ENCODE measurements at regions not wholly inside any gene's neighbourhood (a gene's known extent, or its start where the extent isn't known, plus 50 kb on each side); places are given as distances from the start of the nearest gene placed in this dataset.

GRCh38 chr21:38165466-38166172 is 91.2 kb upstream of the KCNJ15 start:
- no peaks in the 10 kb centered on the region for H3K36me3 ChIP-seq (ENCODE audit: low read depth)
- no peak for TF ChIP-seq EZH2 (IDR thresholded peaks at IDR 0.05; ENCODE audit: insufficient read depth, poor library complexity, severe bottlenecking)
- TF ChIP-seq EZH2phosphoT487 (IDR thresholded peaks at IDR 0.05; ENCODE audit: insufficient read depth, low read depth), result no peak
- H3K9me2 ChIP-seq (ENCODE audit: insufficient read depth), result no peaks in the 10 kb centered on the region
- in situ Hi-C loops (cut with MboI), result loop anchor here (5.0 kb wide), 1 partner anchor 187 kb away; no protein-coding TSS in a partner anchor
- no peaks in the 10 kb centered on the region for H3K9me3 ChIP-seq (ENCODE audit: low read depth)
- H3K4me2 ChIP-seq (ENCODE audit: unreplicated experiment), result no peak overlapping the region
- H3K4me1 ChIP-seq (ENCODE audit: insufficient read depth), result peaks cover 10% of the 10 kb centered on the region
- no peak overlapping the region for H2AFZ ChIP-seq
- H3K9ac ChIP-seq, result no peak overlapping the region
- 28 to 31% methylated on average over 10 of the region's 10 CpGs for WGBS, 2 experiments (ENCODE audit: low coverage in 1 of 2, low lambda C conversion rate in 2 of 2, missing lambda C conversion rate in 2 of 2)
- H3K27me3 ChIP-seq (replicated peaks; ENCODE audit: insufficient read depth), result no peaks in the 10 kb centered on the region
- H3F3A ChIP-seq (ENCODE audit: insufficient read depth), result no peaks in the 10 kb centered on the region
- H3K27ac ChIP-seq, result no peak overlapping the region
- H3K4me3 ChIP-seq, result no peak overlapping the region
- peak; percentile 23 for DNase-seq
- no peaks in the 10 kb centered on the region for H4K20me1 ChIP-seq (ENCODE audit: insufficient read depth)
- no peaks in the 10 kb centered on the region for H3K79me2 ChIP-seq (ENCODE audit: insufficient read depth)

- H3K9ac ChIP-seq, result no peak overlapping the region
- H3K27ac ChIP-seq, result no peak overlapping the region
- H2AFZ ChIP-seq, result no peak overlapping the region
- H3K9me3 ChIP-seq (ENCODE audit: low read depth), result no peaks in the 10 kb centered on the region
- H3K4me3 ChIP-seq, result no peak overlapping the region
- 16 to 26% methylated on average over 7 of the region's 7 CpGs for WGBS, 2 experiments (ENCODE audit: low coverage in 1 of 2, low lambda C conversion rate in 2 of 2, missing lambda C conversion rate in 2 of 2)
- no peaks in the 10 kb centered on the region for H3K27me3 ChIP-seq (replicated peaks; ENCODE audit: insufficient read depth)
- H3F3A ChIP-seq (ENCODE audit: insufficient read depth), result peaks cover 4% of the 10 kb centered on the region
- no peaks in the 10 kb centered on the region for H3K9me2 ChIP-seq (ENCODE audit: insufficient read depth)
- H3K4me2 ChIP-seq (ENCODE audit: unreplicated experiment), result no peak overlapping the region
- in situ Hi-C loops (cut with MboI), result loop anchor here (5.0 kb wide), 1 partner anchor 186 kb away; no protein-coding TSS in a partner anchor
- H3K79me2 ChIP-seq (ENCODE audit: insufficient read depth), result no peaks in the 10 kb centered on the region
- TF ChIP-seq EZH2 (IDR thresholded peaks at IDR 0.05; ENCODE audit: insufficient read depth, poor library complexity, severe bottlenecking), result no peak
- peaks cover 15% of the 10 kb centered on the region for H3K4me1 ChIP-seq (ENCODE audit: insufficient read depth)
- DNase-seq, result peak; percentile 12
- no peaks in the 10 kb centered on the region for H3K36me3 ChIP-seq (ENCODE audit: low read depth)
- no peaks in the 10 kb centered on the region for H4K20me1 ChIP-seq (ENCODE audit: insufficient read depth)
Observed at GRCh38 chr21:38166173-38166535, 90.6 kb upstream of the KCNJ15 start.

- no peak for DNase-seq
- Histone ChIP-seq H3K9ac (no peak overlapping the region), H3K4me3 (no peak overlapping the region), H2AFZ (no peak overlapping the region), H3K9me3 (ENCODE audit: low read depth) (no peaks in the 10 kb centered on the region), H4K20me1 (ENCODE audit: insufficient read depth) (no peaks in the 10 kb centered on the region), H3F3A (ENCODE audit: insufficient read depth) (peaks cover 16% of the 10 kb centered on the region), H3K79me2 (ENCODE audit: insufficient read depth) (no peaks in the 10 kb centered on the region), H3K4me2 (ENCODE audit: unreplicated experiment) (no peak overlapping the region), H3K9me2 (ENCODE audit: insufficient read depth) (no peaks in the 10 kb centered on the region), H3K27ac (no peak overlapping the region), H3K4me1 (ENCODE audit: insufficient read depth) (peaks cover 27% of the 10 kb centered on the region), H3K27me3 (replicated peaks; ENCODE audit: insufficient read depth) (no peaks in the 10 kb centered on the region), H3K36me3 (ENCODE audit: low read depth) (no peaks in the 10 kb centered on the region)
- WGBS, 2 experiments (ENCODE audit: low coverage in 1 of 2, low lambda C conversion rate in 2 of 2, missing lambda C conversion rate in 2 of 2), result 96 to 98% methylated on average over 3 of the region's 3 CpGs
- in situ Hi-C loops (cut with MboI), result loop anchor here (5.0 kb wide), 1 partner anchor 185 kb away; no protein-coding TSS in a partner anchor
- no peak for TF ChIP-seq EZH2 (IDR thresholded peaks at IDR 0.05; ENCODE audit: insufficient read depth, poor library complexity, severe bottlenecking)
- no peak for TF ChIP-seq EZH2phosphoT487 (IDR thresholded peaks at IDR 0.05; ENCODE audit: insufficient read depth, low read depth)
Observed at GRCh38 chr21:38167345-38167744, 89.4 kb upstream of the KCNJ15 start.

- no peak overlapping the region for H3K9ac ChIP-seq
- TF ChIP-seq EZH2 (IDR thresholded peaks at IDR 0.05; ENCODE audit: insufficient read depth, poor library complexity, severe bottlenecking) (no peak), EZH2phosphoT487 (IDR thresholded peaks at IDR 0.05; ENCODE audit: insufficient read depth, low read depth) (no peak)
- H3F3A ChIP-seq (ENCODE audit: insufficient read depth), result peaks cover 22% of the 10 kb centered on the region
- H3K79me2 ChIP-seq (ENCODE audit: insufficient read depth), result no peaks in the 10 kb centered on the region
- H3K4me3 ChIP-seq, result no peak overlapping the region
- no peaks in the 10 kb centered on the region for H3K9me3 ChIP-seq (ENCODE audit: low read depth)
- no peaks in the 10 kb centered on the region for H3K27me3 ChIP-seq (replicated peaks; ENCODE audit: insufficient read depth)
- whole genome bisulfite sequencing, 2 experiments (ENCODE audit: low coverage in 1 of 2, low lambda C conversion rate in 2 of 2, missing lambda C conversion rate in 2 of 2), result 15 to 24% methylated on average over 2 of the region's 2 CpGs
- H2AFZ ChIP-seq, result no peak overlapping the region
- peak; percentile 60 for DNase-seq
- H3K27ac ChIP-seq, result no peak overlapping the region
- no peaks in the 10 kb centered on the region for H3K36me3 ChIP-seq (ENCODE audit: low read depth)
- no peaks in the 10 kb centered on the region for H4K20me1 ChIP-seq (ENCODE audit: insufficient read depth)
- no peaks in the 10 kb centered on the region for H3K9me2 ChIP-seq (ENCODE audit: insufficient read depth)
- peaks cover 36% of the 10 kb centered on the region for H3K4me1 ChIP-seq (ENCODE audit: insufficient read depth)
- in situ Hi-C loops (cut with MboI), result no loop called here
- no peak overlapping the region for H3K4me2 ChIP-seq (ENCODE audit: unreplicated experiment)
Observed at GRCh38 chr21:38170283-38170682, 86.5 kb upstream of the KCNJ15 start.
